ENCODE measurements at regions not wholly inside any gene's neighbourhood (a gene's known extent, or its start where the extent isn't known, plus 50 kb on each side); places are given as distances from the start of the nearest gene placed in this dataset.

- Histone ChIP-seq H3K27ac (ENCODE audit: low read length) (no peak overlapping the region), H3K9me3 (ENCODE audit: control insufficient read depth, insufficient read depth, low read length) (no peaks in the 10 kb centered on the region), H3K4me3 (ENCODE audit: low read length) (no peak overlapping the region), H3K36me3 (ENCODE audit: control insufficient read depth, insufficient read depth, low read length) (no peaks in the 10 kb centered on the region), H3K4me1 (ENCODE audit: control insufficient read depth, insufficient read depth, low read length) (peaks cover 13% of the 10 kb centered on the region; the same call in 1 of the 2 replicates), H3K27me3 (ENCODE audit: control insufficient read depth, insufficient read depth, low read length) (no peaks in the 10 kb centered on the region; the same call in 1 of the 2 replicates)
- WGBS (ENCODE audit: insufficient coverage, insufficient read length), result no CpG with 5 or more reads among the region's 5 CpGs
- no peak for DNase-seq (ENCODE audit: low read depth, low spot score)
These were observed 179.1 kb downstream of the KCNA5 start for GRCh38 chr12:5222729-5223128.

DNA sequence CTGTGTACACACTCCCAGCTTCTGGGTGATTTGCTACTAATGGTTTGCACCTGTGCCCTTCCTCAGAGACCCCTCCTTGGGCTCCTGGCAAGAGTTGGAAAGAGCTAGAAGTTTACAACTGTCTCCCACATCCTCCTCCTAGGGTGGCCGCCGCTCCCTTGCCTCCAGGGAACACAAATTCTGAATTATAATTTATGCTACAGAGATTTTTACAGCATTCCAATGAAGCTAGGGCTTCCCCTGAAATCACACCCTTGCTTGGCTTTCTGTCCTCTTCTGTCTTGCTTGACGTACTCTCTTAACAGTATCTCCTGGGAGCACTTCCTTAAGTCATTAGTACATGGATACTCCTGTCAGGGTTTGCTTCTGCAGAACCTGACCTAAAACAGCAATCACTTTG lies 180.2 kb downstream of the KCNA5 start:
- H3K9me3 ChIP-seq (ENCODE audit: control insufficient read depth, insufficient read depth, low read length), result no peaks in the 10 kb centered on the region
- no peaks in the 10 kb centered on the region; the same call in 1 of the 2 replicates for H3K27me3 ChIP-seq (ENCODE audit: control insufficient read depth, insufficient read depth, low read length)
- WGBS (ENCODE audit: insufficient coverage, insufficient read length), result no CpG with 5 or more reads among the region's 3 CpGs
- no peak for DNase-seq (ENCODE audit: low read depth, low spot score)
- no peak overlapping the region for H3K4me3 ChIP-seq (ENCODE audit: low read length)
- peaks cover 13% of the 10 kb centered on the region; the same call in 1 of the 2 replicates for H3K4me1 ChIP-seq (ENCODE audit: control insufficient read depth, insufficient read depth, low read length)
- no peak overlapping the region for H3K27ac ChIP-seq (ENCODE audit: low read length)
- H3K36me3 ChIP-seq (ENCODE audit: control insufficient read depth, insufficient read depth, low read length), result no peaks in the 10 kb centered on the region

DNA sequence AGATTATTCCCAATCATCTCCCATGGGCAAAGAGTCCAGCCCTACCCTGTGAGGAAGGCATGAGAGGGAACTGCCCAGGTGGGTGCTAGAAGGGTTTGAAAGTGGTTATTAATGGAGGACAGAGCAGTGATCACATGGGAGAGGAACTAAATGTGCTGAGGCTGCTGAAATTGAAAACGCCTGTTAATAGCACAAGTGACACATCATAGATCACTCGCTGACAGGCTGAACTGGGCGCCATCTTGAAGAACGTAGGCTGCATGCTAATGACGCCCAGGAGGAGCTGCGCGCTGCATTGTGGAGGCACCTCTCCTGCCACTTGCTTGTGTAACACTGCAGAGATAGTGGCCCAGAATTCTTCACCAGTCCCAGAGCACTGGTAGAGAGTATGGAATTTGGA lies 182.9 kb downstream of the KCNA5 start:
- Histone ChIP-seq H3K4me1 (ENCODE audit: control insufficient read depth, insufficient read depth, low read length) (peaks cover 6% of the 10 kb centered on the region; the same call in 1 of the 2 replicates), H3K27me3 (ENCODE audit: control insufficient read depth, insufficient read depth, low read length) (no peaks in the 10 kb centered on the region; the same call in 1 of the 2 replicates), H3K9me3 (ENCODE audit: control insufficient read depth, insufficient read depth, low read length) (no peaks in the 10 kb centered on the region), H3K27ac (ENCODE audit: low read length) (no peak overlapping the region), H3K4me3 (ENCODE audit: low read length) (no peak overlapping the region), H3K36me3 (ENCODE audit: control insufficient read depth, insufficient read depth, low read length) (no peaks in the 10 kb centered on the region)
- DNase-seq (ENCODE audit: low read depth, low spot score), result no peak
- no CpG with 5 or more reads among the region's 7 CpGs for whole genome bisulfite sequencing (ENCODE audit: insufficient coverage, insufficient read length)

DNA sequence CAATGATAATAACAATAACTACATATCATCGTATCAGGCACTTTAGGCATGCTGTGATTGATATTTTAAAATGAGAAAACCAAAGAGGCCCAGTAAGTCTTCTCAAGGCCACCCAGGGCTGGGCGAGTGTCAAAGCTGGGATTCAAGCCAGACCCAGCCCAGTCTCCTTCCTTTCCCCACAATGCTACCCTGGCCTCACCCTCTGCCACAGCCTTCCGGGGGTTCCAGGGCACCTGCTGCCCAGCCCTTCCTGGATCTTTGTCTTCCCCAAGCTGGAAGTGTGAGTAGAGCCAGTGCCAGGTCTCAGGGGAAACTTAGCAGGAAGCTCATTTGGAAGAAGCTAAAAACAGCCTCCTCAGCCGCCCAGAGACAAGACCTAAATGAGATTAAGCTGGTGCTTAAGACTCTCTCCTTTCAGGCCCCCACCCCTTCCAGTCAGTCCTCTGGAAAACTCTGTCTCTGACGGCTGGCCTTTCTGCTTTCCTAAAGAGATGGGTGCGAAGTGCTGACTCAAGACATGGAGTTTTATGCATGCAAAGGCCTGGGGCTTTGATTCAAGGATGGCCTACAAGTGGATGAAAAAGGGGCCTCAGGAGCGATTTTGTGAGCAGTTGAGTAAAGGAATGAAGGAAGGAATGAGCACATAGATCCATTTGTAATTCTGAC lies 184.2 kb downstream of the KCNA5 start:
- Histone ChIP-seq H3K4me3 (ENCODE audit: low read length) (no peak overlapping the region), H3K27ac (ENCODE audit: low read length) (no peak overlapping the region), H3K9me3 (ENCODE audit: control insufficient read depth, insufficient read depth, low read length) (no peaks in the 10 kb centered on the region), H3K27me3 (ENCODE audit: control insufficient read depth, insufficient read depth, low read length) (no peaks in the 10 kb centered on the region; the same call in 1 of the 2 replicates), H3K4me1 (ENCODE audit: control insufficient read depth, insufficient read depth, low read length) (no peaks in the 10 kb centered on the region), H3K36me3 (ENCODE audit: control insufficient read depth, insufficient read depth, low read length) (no peaks in the 10 kb centered on the region)
- no peak for DNase-seq (ENCODE audit: low read depth, low spot score)
- no CpG with 5 or more reads among the region's 7 CpGs for WGBS (ENCODE audit: insufficient coverage, insufficient read length)

GRCh38 chr12:5230156-5230555 lies 186.5 kb downstream of the KCNA5 start:
- H3K9me3 ChIP-seq (ENCODE audit: control insufficient read depth, insufficient read depth, low read length), result no peaks in the 10 kb centered on the region
- DNase-seq (ENCODE audit: low read depth, low spot score), result no peak

GRCh38 chr12:5230861-5231260 lies 187.2 kb downstream of the KCNA5 start:
- no peaks in the 10 kb centered on the region for H3K36me3 ChIP-seq (ENCODE audit: control insufficient read depth, insufficient read depth, low read length)
- no peak overlapping the region for H3K27ac ChIP-seq (ENCODE audit: low read length)
- H3K9me3 ChIP-seq (ENCODE audit: control insufficient read depth, insufficient read depth, low read length), result no peaks in the 10 kb centered on the region
- no CpG with 5 or more reads among the region's 3 CpGs for WGBS (ENCODE audit: insufficient coverage, insufficient read length)
- H3K4me3 ChIP-seq (ENCODE audit: low read length), result no peak overlapping the region
- no peaks in the 10 kb centered on the region for H3K27me3 ChIP-seq (ENCODE audit: control insufficient read depth, insufficient read depth, low read length)
- DNase-seq (ENCODE audit: low read depth, low spot score), result no peak
- no peaks in the 10 kb centered on the region for H3K4me1 ChIP-seq (ENCODE audit: control insufficient read depth, insufficient read depth, low read length)

More at GRCh38 chr12:5230156-5230555, 186.5 kb downstream of the KCNA5 start:
- no peaks in the 10 kb centered on the region for H3K4me1 ChIP-seq (ENCODE audit: control insufficient read depth, insufficient read depth, low read length)
- H3K36me3 ChIP-seq (ENCODE audit: control insufficient read depth, insufficient read depth, low read length), result no peaks in the 10 kb centered on the region
- WGBS (ENCODE audit: insufficient coverage, insufficient read length), result no CpG with 5 or more reads among the region's 2 CpGs
- H3K27ac ChIP-seq (ENCODE audit: low read length), result no peak overlapping the region
- H3K4me3 ChIP-seq (ENCODE audit: low read length), result no peak overlapping the region
- no peaks in the 10 kb centered on the region for H3K27me3 ChIP-seq (ENCODE audit: control insufficient read depth, insufficient read depth, low read length)

GRCh38 chr12:5232291-5232690 lies 188.6 kb downstream of the KCNA5 start:
- Histone ChIP-seq H3K4me3 (ENCODE audit: low read length) (no peak overlapping the region), H3K27ac (ENCODE audit: low read length) (no peak overlapping the region), H3K9me3 (ENCODE audit: control insufficient read depth, insufficient read depth, low read length) (no peaks in the 10 kb centered on the region), H3K27me3 (ENCODE audit: control insufficient read depth, insufficient read depth, low read length) (no peaks in the 10 kb centered on the region), H3K4me1 (ENCODE audit: control insufficient read depth, insufficient read depth, low read length) (no peaks in the 10 kb centered on the region), H3K36me3 (ENCODE audit: control insufficient read depth, insufficient read depth, low read length) (no peaks in the 10 kb centered on the region)
- WGBS (ENCODE audit: insufficient coverage, insufficient read length), result no CpG with 5 or more reads among the region's 3 CpGs
- no peak for DNase-seq (ENCODE audit: low read depth, low spot score)

GRCh38 chr12:5232826-5233500 lies 189.3 kb downstream of the KCNA5 start:
- Histone ChIP-seq H3K27ac (ENCODE audit: low read length) (no peak overlapping the region), H3K27me3 (ENCODE audit: control insufficient read depth, insufficient read depth, low read length) (no peaks in the 10 kb centered on the region), H3K4me1 (ENCODE audit: control insufficient read depth, insufficient read depth, low read length) (no peaks in the 10 kb centered on the region), H3K9me3 (ENCODE audit: control insufficient read depth, insufficient read depth, low read length) (no peaks in the 10 kb centered on the region), H3K36me3 (ENCODE audit: control insufficient read depth, insufficient read depth, low read length) (no peaks in the 10 kb centered on the region), H3K4me3 (ENCODE audit: low read length) (no peak overlapping the region)
- no CpG with 5 or more reads among the region's 14 CpGs for WGBS (ENCODE audit: insufficient coverage, insufficient read length)
- no peak for DNase-seq (ENCODE audit: low read depth, low spot score)

- Histone ChIP-seq H3K4me1 (ENCODE audit: control insufficient read depth, insufficient read depth, low read length) (no peaks in the 10 kb centered on the region), H3K9me3 (ENCODE audit: control insufficient read depth, insufficient read depth, low read length) (no peaks in the 10 kb centered on the region), H3K27ac (ENCODE audit: low read length) (no peak overlapping the region), H3K36me3 (ENCODE audit: control insufficient read depth, insufficient read depth, low read length) (no peaks in the 10 kb centered on the region), H3K27me3 (ENCODE audit: control insufficient read depth, insufficient read depth, low read length) (no peaks in the 10 kb centered on the region), H3K4me3 (ENCODE audit: low read length) (no peak overlapping the region)
- DNase-seq (ENCODE audit: low read depth, low spot score), result no peak
- WGBS (ENCODE audit: insufficient coverage, insufficient read length), result no CpG with 5 or more reads among the region's 5 CpGs
These were observed 192.5 kb downstream of the KCNA5 start for GRCh38 chr12:5236022-5236640.

DNA sequence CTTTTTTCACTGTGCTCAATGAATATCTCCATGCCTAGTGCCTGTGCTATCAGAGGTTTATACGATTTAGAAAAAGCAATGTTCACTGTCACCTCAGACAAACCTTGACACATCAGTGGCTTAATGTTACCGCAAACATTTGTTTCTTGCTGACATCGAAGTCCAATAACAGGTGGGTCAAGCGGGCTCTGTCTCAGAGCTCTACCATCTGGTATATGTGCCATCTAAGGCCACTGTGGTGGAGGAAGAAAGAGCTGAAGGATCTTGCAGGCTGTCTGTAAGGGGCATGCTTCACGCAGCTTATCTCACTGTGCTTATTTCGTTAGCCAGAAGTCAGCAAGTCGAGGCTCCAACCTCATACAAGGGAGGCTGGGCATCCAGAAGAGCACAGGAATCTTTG lies 189.5 kb upstream of the NTF3 start:
- Histone ChIP-seq H3K27me3 (ENCODE audit: control insufficient read depth, insufficient read depth, low read length) (no peaks in the 10 kb centered on the region), H3K27ac (ENCODE audit: low read length) (no peak overlapping the region), H3K4me3 (ENCODE audit: low read length) (no peak overlapping the region), H3K9me3 (ENCODE audit: control insufficient read depth, insufficient read depth, low read length) (no peaks in the 10 kb centered on the region), H3K4me1 (ENCODE audit: control insufficient read depth, insufficient read depth, low read length) (peaks cover 4% of the 10 kb centered on the region), H3K36me3 (ENCODE audit: control insufficient read depth, insufficient read depth, low read length) (no peaks in the 10 kb centered on the region)
- no peak for DNase-seq (ENCODE audit: low read depth, low spot score)
- WGBS (ENCODE audit: insufficient coverage, insufficient read length), result no CpG with 5 or more reads among the region's 7 CpGs

Measured in iPS DF 6.9 (cell line).